Activated CD4-positive, alpha-beta T cell treated with anti-CD3 and anti-CD28 coated beads for 36 hours (primary cell): ENCODE measurements at regions not wholly inside any gene's neighbourhood (a gene's known extent, or its start where the extent isn't known, plus 50 kb on each side); places are given as distances from the start of the nearest gene placed in this dataset.
"Not testable (repeated sequence)": the region's sequence is repeated elsewhere in the genome, so short reads cannot be mapped to it uniquely, and the experiment has no call there.

ENCODE experiments used
- ATAC-seq: fragments of 200-7000 bp; cut with Tn5 transposase; one replicate; pipeline ENCODE4 v1.10.0; 2021; ENCODE audit warnings: mild to moderate bottlenecking, moderate library complexity
- CTCF ChIA-PET: fragments of 350-600 bp; sonication (Branson Sonifier 250); formaldehyde crosslinking; loops from one replicate; lab custom pipeline; 2021; ENCODE audit warnings: antibody characterized with exemption; lab: Charles Lee
- POLR2A ChIA-PET: fragments of 350-600 bp; sonication (Branson Sonifier 250); formaldehyde crosslinking; loops from one replicate; lab custom pipeline; 2021; ENCODE audit warnings: antibody characterized with exemption, inconsistent platforms; lab: Charles Lee
- DNase-seq: peaks from one replicate; pipeline ENCODE4 v3.0.0-alpha.2; 2020
- H3K27ac Mint-ChIP-seq: one replicate; pipeline ENCODE4 v1.8.0; 2021; ENCODE audit warnings: mixed read lengths
- H3K27me3 Mint-ChIP-seq: one replicate; pipeline ENCODE4 v1.8.0; 2021; ENCODE audit warnings: mixed read lengths
- H3K36me3 Mint-ChIP-seq: one replicate; pipeline ENCODE4 v1.8.0; 2021; ENCODE audit warnings: low read depth, mixed read lengths
- H3K4me1 Mint-ChIP-seq: one replicate; pipeline ENCODE4 v1.8.0; 2021; ENCODE audit warnings: mixed read lengths
- H3K4me3 Mint-ChIP-seq: one replicate; pipeline ENCODE4 v1.8.0; 2021; ENCODE audit warnings: mild to moderate bottlenecking, moderate library complexity, mixed read lengths
- H3K9me3 Mint-ChIP-seq: one replicate; pipeline ENCODE4 v1.8.0; 2021; ENCODE audit warnings: low read depth, mixed read lengths
- intact Hi-C, 2 experiments: fragments of 100-400 bp; cut with DNase I in 1 of 2; cut with micrococcal nuclease in 1 of 2; formaldehyde crosslinking; loops; one replicate each; pipeline versions ENCODE4 v1.14.2 to v1.15.1; 2022 to 2024; cut with DNase I, micrococcal nuclease

GRCh38 chr16:60166111-60166510 is 1432.0 kb upstream of the GOT2 start:
- Mint-ChIP-seq H3K36me3 (no peaks in the 10 kb centered on the region), H3K27ac (no peak overlapping the region), H3K27me3 (no peaks in the 10 kb centered on the region), H3K4me1 (no peaks in the 10 kb centered on the region), H3K9me3 (peaks cover 8% of the 10 kb centered on the region), H3K4me3 (no peak overlapping the region)
- DNase-seq (no peak), ATAC-seq (no peak)
- intact Hi-C loops = no loop called here
- ChIA-PET POLR2A (no interaction called here), CTCF (no interaction called here)

GRCh38 chr16:60151987-60152386 is 1417.9 kb upstream of the GOT2 start:
- H3K4me1 Mint-ChIP-seq = no peaks in the 10 kb centered on the region
- ChIA-PET POLR2A (no interaction called here), CTCF (no interaction called here)
- ATAC-seq (no peak), DNase-seq (no peak)
- no peak overlapping the region for H3K27ac Mint-ChIP-seq
- H3K36me3 Mint-ChIP-seq = no peaks in the 10 kb centered on the region
- no peaks in the 10 kb centered on the region for H3K27me3 Mint-ChIP-seq
- H3K4me3 Mint-ChIP-seq = no peak overlapping the region
- intact Hi-C loops = no loop called here
- peaks cover 22% of the 10 kb centered on the region for H3K9me3 Mint-ChIP-seq

GRCh38 chr16:60150907-60151306 is 1416.8 kb upstream of the GOT2 start:
- DNase-seq = no peak
- Mint-ChIP-seq H3K4me1 (no peaks in the 10 kb centered on the region), H3K36me3 (no peaks in the 10 kb centered on the region), H3K9me3 (peaks cover 22% of the 10 kb centered on the region), H3K27ac (no peak overlapping the region), H3K27me3 (no peaks in the 10 kb centered on the region), H3K4me3 (no peak overlapping the region)
- ChIA-PET POLR2A (no interaction called here), CTCF (no interaction called here)
- intact Hi-C loops = no loop called here
- no peak for ATAC-seq

- Mint-ChIP-seq H3K27me3 (no peaks in the 10 kb centered on the region), H3K27ac (no peak overlapping the region), H3K4me3 (no peak overlapping the region), H3K4me1 (no peaks in the 10 kb centered on the region), H3K36me3 (no peaks in the 10 kb centered on the region), H3K9me3 (peaks cover 15% of the 10 kb centered on the region)
- DNase-seq (no peak), ATAC-seq (no peak)
- ChIA-PET POLR2A (no interaction called here), CTCF (no interaction called here)
- intact Hi-C loops = no loop called here
These were observed 1409.2 kb upstream of the GOT2 start for GRCh38 chr16:60143348-60143705.

- intact Hi-C loops = no loop called here
- Mint-ChIP-seq H3K36me3 (no peaks in the 10 kb centered on the region), H3K27ac (no peak overlapping the region), H3K4me3 (no peak overlapping the region), H3K27me3 (no peaks in the 10 kb centered on the region), H3K9me3 (peaks cover 16% of the 10 kb centered on the region), H3K4me1 (no peaks in the 10 kb centered on the region)
- POLR2A ChIA-PET = no interaction called here
- ATAC-seq (no peak), DNase-seq (no peak)
- CTCF ChIA-PET = no interaction called here
These were observed 1408.7 kb upstream of the GOT2 start for GRCh38 chr16:60142619-60143347.

GRCh38 chr16:60137891-60138290 is 1403.8 kb upstream of the GOT2 start:
- no peak for ATAC-seq
- H3K27me3 Mint-ChIP-seq = no peaks in the 10 kb centered on the region
- ChIA-PET POLR2A (no interaction called here), CTCF (no interaction called here)
- DNase-seq = no peak
- H3K27ac Mint-ChIP-seq = no peak overlapping the region
- H3K36me3 Mint-ChIP-seq = no peaks in the 10 kb centered on the region
- no peak overlapping the region for H3K4me3 Mint-ChIP-seq
- no peaks in the 10 kb centered on the region for H3K4me1 Mint-ChIP-seq
- H3K9me3 Mint-ChIP-seq = peaks cover 34% of the 10 kb centered on the region
- intact Hi-C loops = no loop called here

- H3K4me1 Mint-ChIP-seq = no peaks in the 10 kb centered on the region
- H3K27ac Mint-ChIP-seq = no peak overlapping the region
- DNase-seq (no peak), ATAC-seq (no peak)
- peaks cover 5% of the 10 kb centered on the region for H3K9me3 Mint-ChIP-seq
- CTCF ChIA-PET = no interaction called here
- intact Hi-C loops = no loop called here
- H3K4me3 Mint-ChIP-seq = no peak overlapping the region
- POLR2A ChIA-PET = no interaction called here
- H3K27me3 Mint-ChIP-seq = no peaks in the 10 kb centered on the region
- no peaks in the 10 kb centered on the region for H3K36me3 Mint-ChIP-seq
These were observed 1393.1 kb upstream of the GOT2 start for GRCh38 chr16:60127196-60127595.

- H3K27me3 Mint-ChIP-seq, H3K9me3 Mint-ChIP-seq, H3K4me3 Mint-ChIP-seq, ATAC-seq, H3K36me3 Mint-ChIP-seq, H3K27ac Mint-ChIP-seq, POLR2A ChIA-PET, DNase-seq, CTCF ChIA-PET, intact Hi-C loops, H3K4me1 Mint-ChIP-seq: not testable (repeated sequence)
These were observed 1392.0 kb upstream of the GOT2 start for GRCh38 chr16:60126115-60126514.

- Mint-ChIP-seq H3K27ac (no peak overlapping the region), H3K4me3 (no peak overlapping the region), H3K4me1 (no peaks in the 10 kb centered on the region), H3K27me3 (no peaks in the 10 kb centered on the region), H3K36me3 (no peaks in the 10 kb centered on the region), H3K9me3 (peaks cover 8% of the 10 kb centered on the region)
- DNase-seq = no peak
- no peak for ATAC-seq
- CTCF ChIA-PET = interaction anchor here (0.6 kb wide), 1 partner anchor 1209 kb away, joined by 3 read pairs; no protein-coding TSS in a partner anchor
- intact Hi-C loops = no loop called here
- POLR2A ChIA-PET = no interaction called here
These were observed 1389.4 kb upstream of the GOT2 start for GRCh38 chr16:60123392-60124023.

- Mint-ChIP-seq H3K27ac (no peak overlapping the region), H3K4me1 (no peaks in the 10 kb centered on the region), H3K9me3 (peaks cover 8% of the 10 kb centered on the region), H3K4me3 (no peak overlapping the region), H3K27me3 (no peaks in the 10 kb centered on the region), H3K36me3 (no peaks in the 10 kb centered on the region)
- POLR2A ChIA-PET = no interaction called here
- ATAC-seq = no peak
- intact Hi-C loops = no loop called here
- CTCF ChIA-PET = no interaction called here
- no peak for DNase-seq
These were observed 1386.5 kb upstream of the GOT2 start for GRCh38 chr16:60120586-60120985.

- ChIA-PET CTCF (no interaction called here), POLR2A (no interaction called here)
- intact Hi-C loops = no loop called here
- no peaks in the 10 kb centered on the region for H3K27me3 Mint-ChIP-seq
- H3K4me1 Mint-ChIP-seq = no peaks in the 10 kb centered on the region
- H3K4me3 Mint-ChIP-seq = no peak overlapping the region
- ATAC-seq (no peak), DNase-seq (no peak)
- no peaks in the 10 kb centered on the region for H3K36me3 Mint-ChIP-seq
- H3K27ac Mint-ChIP-seq = no peak overlapping the region
- peaks cover 4% of the 10 kb centered on the region for H3K9me3 Mint-ChIP-seq
These were observed 1376.4 kb upstream of the GOT2 start for GRCh38 chr16:60110531-60110930.

- Mint-ChIP-seq H3K27me3 (no peaks in the 10 kb centered on the region), H3K4me3 (no peak overlapping the region), H3K27ac (no peak overlapping the region), H3K9me3 (peaks cover 6% of the 10 kb centered on the region), H3K4me1 (no peaks in the 10 kb centered on the region), H3K36me3 (no peaks in the 10 kb centered on the region)
- intact Hi-C loops = no loop called here
- ChIA-PET POLR2A (no interaction called here), CTCF (no interaction called here)
- no peak for ATAC-seq
- no peak for DNase-seq
These were observed 1373.8 kb upstream of the GOT2 start for GRCh38 chr16:60107871-60108270.
